Head of caudate nucleus (tissue), 42 donors: ENCODE measurements at regions not wholly inside any gene's neighbourhood (a gene's known extent, or its start where the extent isn't known, plus 50 kb on each side); places are given as distances from the start of the nearest gene placed in this dataset.
"Not testable (repeated sequence)": the region's sequence is repeated elsewhere in the genome, so short reads cannot be mapped to it uniquely, and the experiment has no call there.

Source experiments
- DNase-seq, 42 donors: peaks; one replicate each; pipeline versions ENCODE4 v3.0.0 to v3.0.0-alpha.2; 2020 to 2021; ENCODE audit warnings: mixed read lengths in 7 of 42
- intact Hi-C: fragments of 100-400 bp; cut with DNase I; formaldehyde crosslinking; loops from one replicate; pipeline ENCODE4 v1.15.0; 2022

GRCh38 chr12:87246726-87247125 is 782.5 kb downstream of the C12orf50 start:
- intact Hi-C loops, result no loop called here
- DNase-seq, result no peak

- no peak for DNase-seq
- intact Hi-C loops, result no loop called here
Observed at GRCh38 chr12:87238466-87238865, 790.7 kb downstream of the C12orf50 start.

GRCh38 chr12:87234898-87235297 is 794.3 kb downstream of the C12orf50 start:
- intact Hi-C loops, result no loop called here
- DNase-seq, result no peak

- intact Hi-C loops, result no loop called here
- DNase-seq, result no peak
Observed at GRCh38 chr12:87233671-87234070, 795.5 kb downstream of the C12orf50 start.

- intact Hi-C loops, result no loop called here
Observed at GRCh38 chr12:87231818-87232217, 797.4 kb downstream of the C12orf50 start.

GRCh38 chr12:87230441-87230840 is 798.8 kb downstream of the C12orf50 start:
- intact Hi-C loops, result no loop called here
- no peak for DNase-seq

More at GRCh38 chr12:87231818-87232217, 797.4 kb downstream of the C12orf50 start:
- DNase-seq, result no peak

GRCh38 chr12:87227162-87227561 is 802.0 kb downstream of the C12orf50 start:
- no peak for DNase-seq
- intact Hi-C loops, result no loop called here

- DNase-seq, result no peak
- intact Hi-C loops, result no loop called here
Observed at GRCh38 chr12:87217491-87217890, 811.7 kb downstream of the C12orf50 start.

GRCh38 chr12:87216436-87216835 is 812.8 kb downstream of the C12orf50 start:
- DNase-seq, result no peak

GRCh38 chr12:87202189-87202588 is 827.0 kb downstream of the C12orf50 start:
- intact Hi-C loops, result no loop called here
- no peak for DNase-seq

More at GRCh38 chr12:87216436-87216835, 812.8 kb downstream of the C12orf50 start:
- intact Hi-C loops, result no loop called here

- intact Hi-C loops, result no loop called here
- DNase-seq, result no peak
Observed at GRCh38 chr12:87201598-87201997, 827.6 kb downstream of the C12orf50 start.

- intact Hi-C loops, result no loop called here
- DNase-seq, result no peak
Observed at GRCh38 chr12:87200289-87200979, 828.8 kb downstream of the C12orf50 start.

- DNase-seq, result no peak
Observed at GRCh38 chr12:87198181-87198580, 831.0 kb downstream of the C12orf50 start.

GRCh38 chr12:87196321-87196720 is 832.9 kb downstream of the C12orf50 start:
- intact Hi-C loops, result no loop called here
- DNase-seq, result no peak

More at GRCh38 chr12:87198181-87198580, 831.0 kb downstream of the C12orf50 start:
- intact Hi-C loops, result no loop called here

- DNase-seq, intact Hi-C loops: not testable (repeated sequence)
Observed at GRCh38 chr12:87194389-87194788, 834.8 kb downstream of the C12orf50 start.

- intact Hi-C loops, result no loop called here
- no peak for DNase-seq
Observed at GRCh38 chr12:87185367-87185766, 843.8 kb downstream of the C12orf50 start.

GRCh38 chr12:87182696-87183233 is 846.4 kb downstream of the C12orf50 start:
- DNase-seq, result no peak
- intact Hi-C loops, result no loop called here

GRCh38 chr12:87171356-87171755 is 857.8 kb downstream of the C12orf50 start:
- no peak for DNase-seq
- intact Hi-C loops, result no loop called here

- intact Hi-C loops, result no loop called here
- no peak for DNase-seq
Observed at GRCh38 chr12:87169010-87169409, 860.2 kb downstream of the C12orf50 start.

- intact Hi-C loops, result no loop called here
Observed at GRCh38 chr12:87165733-87166375, 863.3 kb downstream of the C12orf50 start.

GRCh38 chr12:87163122-87163521 is 866.1 kb downstream of the C12orf50 start:
- intact Hi-C loops, result no loop called here
- DNase-seq, result no peak

More at GRCh38 chr12:87165733-87166375, 863.3 kb downstream of the C12orf50 start:
- DNase-seq, result no peak
